ENCODE measurements at regions not wholly inside any gene's neighbourhood (a gene's known extent, or its start where the extent isn't known, plus 50 kb on each side); places are given as distances from the start of the nearest gene placed in this dataset.
A peak's percentile ranks its signal among the peaks of the same experiment; 100 is the strongest.

DNA sequence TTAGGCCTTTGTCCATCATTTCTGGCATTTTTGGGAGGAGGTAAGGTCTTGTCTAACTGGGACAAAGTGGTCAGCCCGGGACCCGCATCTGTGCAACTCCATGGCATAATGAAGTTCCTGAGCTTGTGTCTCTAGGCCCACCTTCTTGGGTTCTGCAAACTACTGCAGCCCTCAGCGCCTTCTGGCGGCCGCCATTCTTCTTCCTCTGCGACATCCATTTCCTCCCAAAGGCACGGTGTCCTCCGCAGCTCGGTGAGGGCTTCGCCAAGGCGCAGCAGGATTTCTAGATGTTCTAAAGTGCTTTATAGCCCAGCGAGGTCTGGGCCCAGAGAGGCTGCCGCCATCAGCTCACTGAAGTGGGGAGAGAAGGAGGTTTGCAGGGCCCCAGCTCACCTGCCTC is 134.4 kb upstream of the OR4E1 start:
- no peaks in the 10 kb centered on the region for H3K79me2 ChIP-seq (ENCODE audit: insufficient read depth, low read length)
- H3K27ac ChIP-seq (ENCODE audit: extremely low read length, insufficient read depth, low read length), result no peak overlapping the region
- ChIA-PET POLR2A (no interaction called here), CTCF (ENCODE audit: low intra/inter-chr PET ratio, low total read pairs) (no interaction called here)
- ATAC-seq, result no peak; the same call in 2 of the 3 replicates
- 46% methylated on average over 13 of the region's 13 CpGs for WGBS (ENCODE audit: low lambda C conversion rate)
- no peaks in the 10 kb centered on the region for H3K36me3 ChIP-seq (replicated peaks in 1 of 2; ENCODE audit: control insufficient read depth in 1 of 2, insufficient read depth in 2 of 2, low read length in 2 of 2)
- no peaks in the 10 kb centered on the region for H4K20me1 ChIP-seq (ENCODE audit: insufficient read depth, low read length)
- intact Hi-C loops (cut with micrococcal nuclease; ENCODE audit: unreplicated experiment) (no loop called here), in situ Hi-C loops (cut with HindIII; ENCODE audit: extremely low pct_ligation_motif_present, low pct_unique_long_range_greater_than_20kb) (no loop called here)
- no peak overlapping the region for H3K4me2 ChIP-seq (ENCODE audit: low read depth, low read length)
- no peak overlapping the region for H2AFZ ChIP-seq (ENCODE audit: low read length)
- no peak overlapping the region for H3K4me3 ChIP-seq (replicated peaks in 1 of 3; ENCODE audit: insufficient read depth in 1 of 3, low read depth in 2 of 3, low read length in 3 of 3)
- H3K9me3 ChIP-seq (ENCODE audit: low read length), result no peaks in the 10 kb centered on the region
- TF ChIP-seq MTF2 (CRISPR knock-in tag; IDR thresholded peaks at IDR 0.05; ENCODE audit: borderline replicate concordance) (no peak), CREM (IDR thresholded peaks at IDR 0.05) (no peak), CREM (CRISPR knock-in tag; IDR thresholded peaks at IDR 0.05) (no peak), MIXL1 (CRISPR knock-in tag; IDR thresholded peaks at IDR 0.05) (no peak), HNRNPK (IDR thresholded peaks at IDR 0.05; ENCODE audit: low read depth, low read length, poor library complexity, severe bottlenecking) (no peak), U2AF1 (optimal IDR thresholded peaks at IDR 0.05; ENCODE audit: low read depth, low read length) (no peak), ZNF644 (CRISPR knock-in tag; IDR thresholded peaks at IDR 0.05; ENCODE audit: low read depth) (no peak), KMT2A (CRISPR knock-in tag; IDR thresholded peaks at IDR 0.05) (no peak)
- TF ChIP-seq, protein P1, sequence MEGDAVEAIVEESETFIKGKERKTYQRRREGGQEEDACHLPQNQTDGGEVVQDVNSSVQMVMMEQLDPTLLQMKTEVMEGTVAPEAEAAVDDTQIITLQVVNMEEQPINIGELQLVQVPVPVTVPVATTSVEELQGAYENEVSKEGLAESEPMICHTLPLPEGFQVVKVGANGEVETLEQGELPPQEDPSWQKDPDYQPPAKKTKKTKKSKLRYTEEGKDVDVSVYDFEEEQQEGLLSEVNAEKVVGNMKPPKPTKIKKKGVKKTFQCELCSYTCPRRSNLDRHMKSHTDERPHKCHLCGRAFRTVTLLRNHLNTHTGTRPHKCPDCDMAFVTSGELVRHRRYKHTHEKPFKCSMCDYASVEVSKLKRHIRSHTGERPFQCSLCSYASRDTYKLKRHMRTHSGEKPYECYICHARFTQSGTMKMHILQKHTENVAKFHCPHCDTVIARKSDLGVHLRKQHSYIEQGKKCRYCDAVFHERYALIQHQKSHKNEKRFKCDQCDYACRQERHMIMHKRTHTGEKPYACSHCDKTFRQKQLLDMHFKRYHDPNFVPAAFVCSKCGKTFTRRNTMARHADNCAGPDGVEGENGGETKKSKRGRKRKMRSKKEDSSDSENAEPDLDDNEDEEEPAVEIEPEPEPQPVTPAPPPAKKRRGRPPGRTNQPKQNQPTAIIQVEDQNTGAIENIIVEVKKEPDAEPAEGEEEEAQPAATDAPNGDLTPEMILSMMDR (CRISPR knock-in tag; IDR thresholded peaks at IDR 0.05), result peak; percentile 19; the same call in 1 of the 2 replicates
- no TSS peak for BruUV-seq (replicated peaks)
- H3K9ac ChIP-seq (ENCODE audit: insufficient read depth, low read depth, low read length), result no peak overlapping the region
- H3K4me1 ChIP-seq (ENCODE audit: insufficient read depth, low read length), result no peaks in the 10 kb centered on the region
- no peaks in the 10 kb centered on the region for H3K27me3 ChIP-seq (ENCODE audit: control insufficient read depth in 1 of 2, insufficient read depth in 2 of 2, low read length in 2 of 2)
- FAIRE-seq, result no peak
- no peak for DNase-seq (ENCODE audit: low spot score)

DNA sequence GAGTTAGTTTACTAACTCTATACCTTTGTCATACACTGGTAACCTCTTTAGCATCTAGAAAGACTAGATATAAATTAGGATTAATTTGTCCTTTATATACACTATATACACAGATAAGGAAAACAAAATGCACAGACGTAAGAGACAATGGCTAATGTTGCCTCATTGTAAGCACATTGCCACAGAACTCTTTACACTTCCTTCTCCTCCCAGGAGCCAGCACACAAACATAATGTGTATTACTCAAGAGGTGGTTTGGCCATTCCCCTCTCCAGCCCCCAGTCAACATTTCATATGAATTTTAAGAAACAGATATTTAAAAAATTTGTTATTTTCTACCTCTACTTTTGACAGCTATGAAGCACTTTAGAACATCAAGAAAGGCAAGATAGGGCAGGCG is 131.4 kb upstream of the OR4E1 start:
- Histone ChIP-seq H2AFZ (ENCODE audit: low read length) (no peak overlapping the region), H3K27ac (ENCODE audit: extremely low read length, insufficient read depth, low read length) (no peak overlapping the region), H3K36me3 (replicated peaks in 1 of 2; ENCODE audit: control insufficient read depth in 1 of 2, insufficient read depth in 2 of 2, low read length in 2 of 2) (no peaks in the 10 kb centered on the region), H3K9me3 (ENCODE audit: low read length) (no peaks in the 10 kb centered on the region), H3K79me2 (ENCODE audit: insufficient read depth, low read length) (no peaks in the 10 kb centered on the region), H3K27me3 (ENCODE audit: control insufficient read depth in 1 of 2, insufficient read depth in 2 of 2, low read length in 2 of 2) (no peaks in the 10 kb centered on the region), H3K9ac (ENCODE audit: insufficient read depth, low read depth, low read length) (no peak overlapping the region), H3K4me1 (ENCODE audit: insufficient read depth, low read length) (no peaks in the 10 kb centered on the region), H4K20me1 (ENCODE audit: insufficient read depth, low read length) (no peaks in the 10 kb centered on the region), H3K4me2 (ENCODE audit: low read depth, low read length) (no peak overlapping the region), H3K4me3 (replicated peaks in 1 of 3; ENCODE audit: insufficient read depth in 1 of 3, low read depth in 2 of 3, low read length in 3 of 3) (no peak overlapping the region)
- WGBS (ENCODE audit: low lambda C conversion rate), result 17% methylated on average over 2 of the region's 2 CpGs
- POLR2A ChIA-PET, result no interaction called here
- intact Hi-C loops (cut with micrococcal nuclease; ENCODE audit: unreplicated experiment), result no loop called here
- ATAC-seq (no peak), FAIRE-seq (no peak), DNase-seq (ENCODE audit: low spot score) (no peak)
- in situ Hi-C loops (cut with HindIII; ENCODE audit: extremely low pct_ligation_motif_present, low pct_unique_long_range_greater_than_20kb), result no loop called here
- CTCF ChIA-PET (ENCODE audit: low intra/inter-chr PET ratio, low total read pairs), result no interaction called here
- BruUV-seq (replicated peaks), result no TSS peak
- TF ChIP-seq, protein P2, sequence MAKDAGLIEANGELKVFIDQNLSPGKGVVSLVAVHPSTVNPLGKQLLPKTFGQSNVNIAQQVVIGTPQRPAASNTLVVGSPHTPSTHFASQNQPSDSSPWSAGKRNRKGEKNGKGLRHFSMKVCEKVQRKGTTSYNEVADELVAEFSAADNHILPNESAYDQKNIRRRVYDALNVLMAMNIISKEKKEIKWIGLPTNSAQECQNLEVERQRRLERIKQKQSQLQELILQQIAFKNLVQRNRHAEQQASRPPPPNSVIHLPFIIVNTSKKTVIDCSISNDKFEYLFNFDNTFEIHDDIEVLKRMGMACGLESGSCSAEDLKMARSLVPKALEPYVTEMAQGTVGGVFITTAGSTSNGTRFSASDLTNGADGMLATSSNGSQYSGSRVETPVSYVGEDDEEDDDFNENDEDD (CRISPR knock-in tag; IDR thresholded peaks at IDR 0.05; ENCODE audit: borderline replicate concordance), result no peak
- no peak for TF ChIP-seq SOX5 (CRISPR knock-in tag; IDR thresholded peaks at IDR 0.05; ENCODE audit: borderline replicate concordance)
- TF ChIP-seq CHD4 (IDR thresholded peaks at IDR 0.05; ENCODE audit: borderline replicate concordance, low read length), result no peak
- no peak for TF ChIP-seq DMAP1 (CRISPR knock-in tag; IDR thresholded peaks at IDR 0.05)
- no peak for TF ChIP-seq PRMT3 (CRISPR knock-in tag; IDR thresholded peaks at IDR 0.05; ENCODE audit: borderline replicate concordance, low read depth)
- TF ChIP-seq SMARCE1 (IDR thresholded peaks at IDR 0.05; ENCODE audit: borderline replicate concordance), result no peak
- TF ChIP-seq, protein P3, sequence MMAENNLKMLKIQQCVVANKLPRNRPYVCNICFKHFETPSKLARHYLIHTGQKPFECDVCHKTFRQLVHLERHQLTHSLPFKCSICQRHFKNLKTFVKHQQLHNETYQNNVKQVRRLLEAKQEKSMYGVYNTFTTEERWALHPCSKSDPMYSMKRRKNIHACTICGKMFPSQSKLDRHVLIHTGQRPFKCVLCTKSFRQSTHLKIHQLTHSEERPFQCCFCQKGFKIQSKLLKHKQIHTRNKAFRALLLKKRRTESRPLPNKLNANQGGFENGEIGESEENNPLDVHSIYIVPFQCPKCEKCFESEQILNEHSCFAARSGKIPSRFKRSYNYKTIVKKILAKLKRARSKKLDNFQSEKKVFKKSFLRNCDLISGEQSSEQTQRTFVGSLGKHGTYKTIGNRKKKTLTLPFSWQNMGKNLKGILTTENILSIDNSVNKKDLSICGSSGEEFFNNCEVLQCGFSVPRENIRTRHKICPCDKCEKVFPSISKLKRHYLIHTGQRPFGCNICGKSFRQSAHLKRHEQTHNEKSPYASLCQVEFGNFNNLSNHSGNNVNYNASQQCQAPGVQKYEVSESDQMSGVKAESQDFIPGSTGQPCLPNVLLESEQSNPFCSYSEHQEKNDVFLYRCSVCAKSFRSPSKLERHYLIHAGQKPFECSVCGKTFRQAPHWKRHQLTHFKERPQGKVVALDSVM (CRISPR knock-in tag; IDR thresholded peaks at IDR 0.05), result no peak
- TF ChIP-seq MYC (CRISPR knock-in tag; IDR thresholded peaks at IDR 0.05; ENCODE audit: borderline replicate concordance), result no peak
- no peak for TF ChIP-seq PHF8 (CRISPR knock-in tag; IDR thresholded peaks at IDR 0.05)

All from HepG2 (cell line).